ENCODE measurements at regions not wholly inside any gene's neighbourhood (a gene's known extent, or its start where the extent isn't known, plus 50 kb on each side); places are given as distances from the start of the nearest gene placed in this dataset.

GRCh38 chr6:168909288-168909687 lies 344.4 kb downstream of the THBS2 start:
- no peak for TF ChIP-seq CTCF (IDR thresholded peaks at IDR 0.05)
- TF ChIP-seq POLR2A (IDR thresholded peaks at IDR 0.05) = no peak

Measured in heart left ventricle (tissue), 13 donors.